Neuronal stem cell (in vitro differentiated cells): ENCODE measurements at regions not wholly inside any gene's neighbourhood (a gene's known extent, or its start where the extent isn't known, plus 50 kb on each side); places are given as distances from the start of the nearest gene placed in this dataset.

Source experiments
- DNase-seq: peaks from one replicate; pipeline ENCODE4 v3.0.0-alpha.2; 2013; ENCODE audit warnings: low spot score
- H2AFZ ChIP-seq: one replicate; pipeline ENCODE4 v1.6.1; 2013; ENCODE audit warnings: mild to moderate bottlenecking, low read length, inconsistent platforms
- H2AK5ac ChIP-seq: 2 replicates; pipeline ENCODE4 v1.6.1; 2013; ENCODE audit warnings: low read depth, mild to moderate bottlenecking, inconsistent platforms, low read length, moderate library complexity, mixed read lengths
- H2BK120ac ChIP-seq: 2 replicates; pipeline ENCODE4 v1.6.1; 2013; ENCODE audit warnings: low read depth, mild to moderate bottlenecking, inconsistent platforms, low read length, moderate library complexity, mixed read lengths
- H2BK12ac ChIP-seq: one replicate; pipeline ENCODE4 v1.6.1; 2013; ENCODE audit warnings: low read length, inconsistent platforms
- H2BK15ac ChIP-seq: 2 replicates; pipeline ENCODE4 v1.6.1; 2013; ENCODE audit warnings: mild to moderate bottlenecking, low read length, inconsistent platforms, mixed read lengths
- H2BK5ac ChIP-seq: one replicate; pipeline ENCODE4 v1.6.1; 2013; ENCODE audit warnings: inconsistent platforms, mild to moderate bottlenecking, low read length, moderate library complexity
- H3K14ac ChIP-seq: one replicate; pipeline ENCODE4 v1.6.1; 2013; ENCODE audit warnings: low read length, inconsistent platforms
- H3K18ac ChIP-seq: 2 replicates; pipeline ENCODE4 v1.6.1; 2013; ENCODE audit warnings: low read length, inconsistent platforms
- H3K23ac ChIP-seq: 2 replicates; pipeline ENCODE4 v1.6.1; 2013; ENCODE audit warnings: low read depth, mild to moderate bottlenecking, mixed read lengths, low read length, inconsistent platforms; ENCODE audit not compliant: poor library complexity
- H3K27ac ChIP-seq: replicated peaks from 3 replicates; pipeline ENCODE4 v1.5.1; 2013; ENCODE audit warnings: low read length, inconsistent platforms
- H3K27me3 ChIP-seq, 3 experiments: 2 replicates each; pipeline ENCODE4 v1.6.1; 2013; ENCODE audit warnings: low read length in 3 of 3, mild to moderate bottlenecking in 2 of 3, inconsistent platforms in 1 of 3, low read depth in 1 of 3, mixed read lengths in 1 of 3, moderate library complexity in 1 of 3; ENCODE audit not compliant: control insufficient read depth in 3 of 3, insufficient read depth in 3 of 3
- H3K36me3 ChIP-seq, 2 donors: replicated peaks in 1 of 2; 2 replicates each; pipeline ENCODE4 v1.6.1; 2013; ENCODE audit warnings: low read length in 2 of 2; ENCODE audit not compliant: control insufficient read depth in 2 of 2, insufficient read depth in 2 of 2
- H3K4ac ChIP-seq: 2 replicates; pipeline ENCODE4 v1.6.1; 2013; ENCODE audit warnings: inconsistent platforms, mild to moderate bottlenecking, low read length, moderate library complexity
- H3K4me1 ChIP-seq, 2 donors: 1 replicate in 1 of 2; 2 replicates in 1 of 2; pipeline ENCODE4 v1.6.1; 2013; ENCODE audit warnings: low read length in 2 of 2, low read depth in 1 of 2; ENCODE audit not compliant: control insufficient read depth in 2 of 2, insufficient read depth in 1 of 2
- H3K4me2 ChIP-seq: one replicate; pipeline ENCODE4 v1.6.1; 2013; ENCODE audit warnings: mild to moderate bottlenecking, low read length, inconsistent platforms; ENCODE audit not compliant: insufficient read depth, poor library complexity, severe bottlenecking
- H3K4me3 ChIP-seq, 2 donors: 2 replicates each; pipeline ENCODE4 v1.5.1; 2013; ENCODE audit warnings: low read length in 2 of 2, mild to moderate bottlenecking in 2 of 2, inconsistent platforms in 1 of 2, moderate library complexity in 1 of 2
- H3K79me1 ChIP-seq: one replicate; pipeline ENCODE4 v1.6.1; 2013; ENCODE audit warnings: low read depth, mild to moderate bottlenecking, inconsistent platforms, low read length, moderate library complexity
- H3K9ac ChIP-seq: one replicate; pipeline ENCODE4 v1.6.1; 2013; ENCODE audit warnings: mild to moderate bottlenecking, low read depth, low read length, inconsistent platforms; ENCODE audit not compliant: poor library complexity
- H3K9me3 ChIP-seq, 2 donors: replicated peaks in 1 of 2; 2 replicates each; pipeline versions ENCODE3 to v1.6.1; 2013; ENCODE audit warnings: low read length in 2 of 2, mild to moderate bottlenecking in 2 of 2, inconsistent platforms in 1 of 2, low read depth in 1 of 2, mixed read lengths in 1 of 2, moderate library complexity in 1 of 2; ENCODE audit not compliant: control insufficient read depth in 2 of 2, insufficient read depth in 1 of 2
- H4K8ac ChIP-seq: one replicate; pipeline ENCODE4 v1.6.1; 2013; ENCODE audit warnings: low read depth, mild to moderate bottlenecking, inconsistent platforms, low read length, moderate library complexity
- H4K91ac ChIP-seq: one replicate; pipeline ENCODE4 v1.6.1; 2013; ENCODE audit warnings: low read length, low read depth, mild to moderate bottlenecking, inconsistent platforms; ENCODE audit not compliant: poor library complexity
- WGBS, 2 donors: extraction: QIAGEN DNeasy Blood & Tissue Kit; methylation state at CpG; one replicate each; pipeline ENCODE4 v1.1.7; 2013; ENCODE audit warnings: missing lambda C conversion rate in 2 of 2, mixed read lengths in 1 of 2; ENCODE audit not compliant: insufficient read length in 2 of 2, insufficient replicate concordance in 1 of 2; ENCODE audit errors: extremely low coverage in 2 of 2; 5-methylcytosine and 5-hydroxymethylcytosine counted together

GRCh38 chr5:12312343-12312742, 408.1 kb upstream of the CTNND2 start:
- no peaks in the 10 kb centered on the region for H3K9me3 ChIP-seq
- no peak overlapping the region for H3K9ac ChIP-seq
- H4K8ac ChIP-seq: no peak overlapping the region
- no peak overlapping the region for H2BK15ac ChIP-seq
- no peak overlapping the region for H3K18ac ChIP-seq
- no peak overlapping the region for H3K23ac ChIP-seq
- no peak overlapping the region for H4K91ac ChIP-seq
- H3K4me3 ChIP-seq: no peak overlapping the region
- H3K27ac ChIP-seq: no peak overlapping the region
- no peak overlapping the region for H2BK120ac ChIP-seq
- no peak for DNase-seq
- H2AK5ac ChIP-seq: no peak overlapping the region
- no peak overlapping the region for H3K4ac ChIP-seq
- H3K79me1 ChIP-seq: no peaks in the 10 kb centered on the region
- H3K27me3 ChIP-seq: no peaks in the 10 kb centered on the region
- WGBS, 2 donors: no CpG with 5 or more reads among the region's 5 CpGs
- H2BK5ac ChIP-seq: no peak overlapping the region
- H2BK12ac ChIP-seq: no peak overlapping the region
- no peak overlapping the region for H3K4me2 ChIP-seq
- H2AFZ ChIP-seq: no peak overlapping the region
- H3K4me1 ChIP-seq: no peaks in the 10 kb centered on the region
- no peaks in the 10 kb centered on the region for H3K36me3 ChIP-seq
- no peak overlapping the region for H3K14ac ChIP-seq

GRCh38 chr5:12294151-12294550, 389.9 kb upstream of the CTNND2 start:
- Histone ChIP-seq H4K91ac (no peak overlapping the region), H3K27ac (no peak overlapping the region), H2BK12ac (no peak overlapping the region), H4K8ac (no peak overlapping the region), H3K27me3 (no peaks in the 10 kb centered on the region), H3K9me3 (no peaks in the 10 kb centered on the region), H3K18ac (no peak overlapping the region), H3K4me1 (no peaks in the 10 kb centered on the region), H3K36me3 (no peaks in the 10 kb centered on the region), H2BK120ac (no peak overlapping the region), H3K9ac (no peak overlapping the region), H2BK15ac (no peak overlapping the region), H3K14ac (no peak overlapping the region), H3K23ac (no peak overlapping the region), H3K4ac (no peak overlapping the region), H2AFZ (no peak overlapping the region), H2BK5ac (no peak overlapping the region), H3K79me1 (no peaks in the 10 kb centered on the region), H3K4me2 (no peak overlapping the region), H3K4me3 (no peak overlapping the region), H2AK5ac (no peak overlapping the region)
- WGBS, 2 donors: no CpG with 5 or more reads among the region's 4 CpGs
- no peak for DNase-seq

- H3K14ac ChIP-seq: no peak overlapping the region
- H3K4me2 ChIP-seq: no peak overlapping the region
- H2AK5ac ChIP-seq: no peak overlapping the region
- H3K27ac ChIP-seq: no peak overlapping the region
- no peak overlapping the region for H2AFZ ChIP-seq
- no peak overlapping the region for H2BK12ac ChIP-seq
- H2BK120ac ChIP-seq: no peak overlapping the region
- H2BK15ac ChIP-seq: no peak overlapping the region
- no peak overlapping the region for H3K4me3 ChIP-seq
- WGBS, 2 donors: 100% methylated on average over 1 of the region's 6 CpGs
- no peak overlapping the region for H2BK5ac ChIP-seq
- H3K36me3 ChIP-seq: no peaks in the 10 kb centered on the region
- H3K27me3 ChIP-seq: no peaks in the 10 kb centered on the region
- no peak overlapping the region for H3K18ac ChIP-seq
- H3K9ac ChIP-seq: no peak overlapping the region
- H3K79me1 ChIP-seq: no peaks in the 10 kb centered on the region
- peak; percentile 6 for DNase-seq
- no peak overlapping the region for H4K8ac ChIP-seq
- H3K4me1 ChIP-seq: no peaks in the 10 kb centered on the region
- H3K23ac ChIP-seq: no peak overlapping the region
- H4K91ac ChIP-seq: no peak overlapping the region
- no peak overlapping the region for H3K4ac ChIP-seq
- H3K9me3 ChIP-seq: no peaks in the 10 kb centered on the region
Measured at GRCh38 chr5:12292610-12293204, 388.5 kb upstream of the CTNND2 start.

GRCh38 chr5:12284604-12285003, 380.4 kb upstream of the CTNND2 start:
- Histone ChIP-seq H2BK12ac (no peak overlapping the region), H4K91ac (no peak overlapping the region), H3K4me1 (no peaks in the 10 kb centered on the region), H2BK15ac (no peak overlapping the region), H3K9me3 (no peaks in the 10 kb centered on the region), H3K27me3 (no peaks in the 10 kb centered on the region), H3K4me3 (no peak overlapping the region), H3K27ac (no peak overlapping the region), H3K18ac (no peak overlapping the region), H2BK5ac (no peak overlapping the region), H3K36me3 (no peaks in the 10 kb centered on the region), H3K9ac (no peak overlapping the region), H3K4me2 (no peak overlapping the region), H4K8ac (no peak overlapping the region), H2BK120ac (no peak overlapping the region), H2AK5ac (no peak overlapping the region), H2AFZ (no peak overlapping the region), H3K14ac (no peak overlapping the region), H3K79me1 (no peaks in the 10 kb centered on the region), H3K23ac (no peak overlapping the region), H3K4ac (no peak overlapping the region)
- no peak for DNase-seq
- no CpG with 5 or more reads among the region's 1 CpG for WGBS, 2 donors
